ENCODE measurements at regions not wholly inside any gene's neighbourhood (a gene's known extent, or its start where the extent isn't known, plus 50 kb on each side); places are given as distances from the start of the nearest gene placed in this dataset.

GRCh38 chr6:91080871-91081270 is 494.0 kb upstream of the MAP3K7 start:
- TF ChIP-seq JUND (IDR thresholded peaks at IDR 0.05; ENCODE audit: low read length) (no peak), YY1 (IDR thresholded peaks at IDR 0.05; ENCODE audit: low read depth, low read length) (no peak), ATF3 (IDR thresholded peaks at IDR 0.05; ENCODE audit: insufficient read depth, low read depth, low read length) (no peak), CTCF (IDR thresholded peaks at IDR 0.05; ENCODE audit: control extremely low read depth in 1 of 3, insufficient read depth in 1 of 3, low read depth in 1 of 3, low read length in 3 of 3) (no peak), POLR2AphosphoS5 (IDR thresholded peaks at IDR 0.05; ENCODE audit: low read depth, low read length) (no peak), HDAC2 (IDR thresholded peaks at IDR 0.05; ENCODE audit: borderline replicate concordance in 1 of 2, low read depth in 2 of 2, low read length in 2 of 2) (no peak), USF2 (IDR thresholded peaks at IDR 0.05; ENCODE audit: low read length) (no peak), EZH2 (IDR thresholded peaks at IDR 0.05; ENCODE audit: low read depth, low read length, severe bottlenecking) (no peak)

All from H1 (cell line).